WTC11 (cell line): ENCODE measurements at regions not wholly inside any gene's neighbourhood (a gene's known extent, or its start where the extent isn't known, plus 50 kb on each side); places are given as distances from the start of the nearest gene placed in this dataset.

Experiments used
- ATF2 ChIP-seq: sonication (generic); formaldehyde crosslinking; IDR thresholded peaks from 2 replicates; pipeline ENCODE4 v1.8.1; 2022; ENCODE audit warnings: low read depth, missing genetic modification reagents, borderline replicate concordance
- CTCF ChIP-seq: fragments of 200-600 bp; IDR thresholded peaks from 2 replicates; pipeline ENCODE4 v1.8.0; 2022; ENCODE audit warnings: antibody characterized with exemption
- NFATC4 ChIP-seq: fragments of 250-450 bp; sonication (Bioruptor Pico); IDR thresholded peaks from 2 replicates; pipeline ENCODE4 v1.9.0; 2021; ENCODE audit warnings: mild to moderate bottlenecking

- TF ChIP-seq NFATC4 (CRISPR knock-in tag) (no peak), CTCF (no peak), ATF2 (CRISPR knock-in tag) (no peak)
These were observed 470.1 kb upstream of the ALCAM start for GRCh38 chr3:104896624-104897023.
